Endothelial cell of umbilical vein (primary cell): ENCODE measurements at regions not wholly inside any gene's neighbourhood (a gene's known extent, or its start where the extent isn't known, plus 50 kb on each side); places are given as distances from the start of the nearest gene placed in this dataset.

Experiments
- BruUV-seq: library from RNA; stranded (reverse); fragments of 400-500 nt; replicated peaks from 2 replicates; lab custom pipeline; 2021; lab: Mats Ljungman, UMichigan
- CTCF ChIA-PET: fragments of 300-600, 350-600 bp; sonication (Branson Sonifier 250); formaldehyde crosslinking; loops from one replicate; lab custom pipeline; 2021; ENCODE audit warnings: antibody characterized with exemption, inconsistent platforms; lab: Charles Lee
- POLR2A ChIA-PET: fragments of 300-600, 350-600 bp; sonication (Branson Sonifier 250); formaldehyde crosslinking; loops from one replicate; lab custom pipeline; 2021; ENCODE audit warnings: antibody characterized with exemption, inconsistent platforms; lab: Charles Lee
- DNase-seq: peaks from one replicate; pipeline ENCODE4 v3.0.0-alpha.2; 2011; ENCODE audit warnings: low read depth, low spot score
- FAIRE-seq: peaks from 2 replicates; lab custom pipeline; 2011; peaks lifted over from hg19 to GRCh38; lab: Jason Lieb, UNC
- H2AFZ ChIP-seq: 2 replicates; pipeline ENCODE4 v1.6.0; 2012; ENCODE audit warnings: low read depth, low read length, control low read depth, inconsistent platforms
- H3K27ac ChIP-seq: 2 replicates; pipeline ENCODE4 v1.5.1; 2011; ENCODE audit warnings: low read depth, mild to moderate bottlenecking, control low read depth, low read length, moderate library complexity; ENCODE audit not compliant: insufficient read depth
- H3K27me3 ChIP-seq, 2 experiments: 2 replicates each; pipeline versions ENCODE4 v1.6.0 to v1.6.1; 2011; ENCODE audit warnings: low read length in 2 of 2, mixed read lengths in 1 of 2; ENCODE audit not compliant: control insufficient read depth in 2 of 2, insufficient read depth in 2 of 2
- H3K36me3 ChIP-seq, 2 experiments: 2 replicates in 1 of 2; 3 replicates in 1 of 2; pipeline ENCODE4 v1.5.1; 2011; ENCODE audit warnings: low read length in 2 of 2, mild to moderate bottlenecking in 1 of 2, moderate library complexity in 1 of 2; ENCODE audit not compliant: control insufficient read depth in 2 of 2, insufficient read depth in 2 of 2; ENCODE audit errors: extremely low read depth in 1 of 2
- H3K4me1 ChIP-seq: 3 replicates; pipeline ENCODE4 v1.5.1; 2011; ENCODE audit warnings: mild to moderate bottlenecking, low read length; ENCODE audit not compliant: control insufficient read depth, insufficient read depth; ENCODE audit errors: extremely low read depth
- H3K4me2 ChIP-seq: 2 replicates; pipeline ENCODE4 v1.6.1; 2011; ENCODE audit warnings: low read length, control low read depth, mixed read lengths; ENCODE audit not compliant: insufficient read depth
- H3K4me3 ChIP-seq, 3 experiments: fragments of 200-600 bp in 1 of 3; sonication (generic), shearing (Covaris generic) in 1 of 3; replicated peaks in 1 of 3; 2 replicates each; pipeline ENCODE4 v1.5.1; 2011 to 2016; ENCODE audit warnings: control low read depth in 3 of 3, low read length in 3 of 3, mild to moderate bottlenecking in 2 of 3, inconsistent platforms in 1 of 3, low read depth in 1 of 3, moderate library complexity in 1 of 3; ENCODE audit not compliant: insufficient read depth in 1 of 3
- H3K79me2 ChIP-seq: 2 replicates; pipeline ENCODE4 v1.6.0; 2012; ENCODE audit warnings: low read length, inconsistent platforms; ENCODE audit not compliant: control insufficient read depth, insufficient read depth
- H3K9ac ChIP-seq: replicated peaks from 2 replicates; pipeline ENCODE3; 2011; ENCODE audit warnings: low read length, control low read depth; ENCODE audit not compliant: insufficient read depth; ENCODE audit errors: extremely low read depth
- H3K9me1 ChIP-seq: replicated peaks from 3 replicates; pipeline ENCODE4 v1.6.0; 2011; ENCODE audit warnings: mild to moderate bottlenecking, low read length; ENCODE audit not compliant: control insufficient read depth, insufficient read depth; ENCODE audit errors: extremely low read depth
- H3K9me3 ChIP-seq: replicated peaks from 2 replicates; pipeline ENCODE4 v1.5.1; 2012; ENCODE audit warnings: low read length, inconsistent platforms; ENCODE audit not compliant: control insufficient read depth, insufficient read depth
- H4K20me1 ChIP-seq: replicated peaks from 2 replicates; pipeline ENCODE3; 2011; ENCODE audit warnings: mild to moderate bottlenecking, low read length; ENCODE audit not compliant: control insufficient read depth, insufficient read depth; ENCODE audit errors: extremely low read depth
- CTCF ChIP-seq, 2 donors: IDR thresholded peaks; 1 replicate in 1 of 2; 2 replicates in 1 of 2; pipeline ENCODE4 v1.5.1; 2011; ENCODE audit warnings: low read length in 2 of 2, mild to moderate bottlenecking in 2 of 2, moderate library complexity in 2 of 2, control low read depth in 1 of 2, inconsistent platforms in 1 of 2, low read depth in 1 of 2; ENCODE audit not compliant: insufficient read depth in 1 of 2; ENCODE audit errors: extremely low read depth in 1 of 2
- EZH2 ChIP-seq: IDR thresholded peaks from 2 replicates; pipeline ENCODE4 v1.6.1; 2012; ENCODE audit warnings: borderline replicate concordance, low read depth, mild to moderate bottlenecking, moderate library complexity, low read length, inconsistent platforms; ENCODE audit not compliant: severe bottlenecking
- FOS ChIP-seq: IDR thresholded peaks from 2 replicates; pipeline ENCODE4 v1.6.1; 2011; ENCODE audit warnings: mild to moderate bottlenecking, low read length, moderate library complexity, borderline replicate concordance; ENCODE audit not compliant: insufficient read depth
- GATA2 ChIP-seq: IDR thresholded peaks from 2 replicates; pipeline ENCODE4 v1.7.0; 2011; ENCODE audit warnings: low read depth, mild to moderate bottlenecking, moderate library complexity, mixed read lengths, low read length; ENCODE audit not compliant: insufficient read length, insufficient read depth
- JUN ChIP-seq: IDR thresholded peaks from 2 replicates; pipeline ENCODE4 v1.6.1; 2011; ENCODE audit warnings: borderline replicate concordance, low read depth; ENCODE audit not compliant: insufficient read length, insufficient read depth
- MAX ChIP-seq: IDR thresholded peaks from 2 replicates; pipeline ENCODE4 v1.6.1; 2011; ENCODE audit not compliant: insufficient read depth, insufficient read length
- MYC ChIP-seq: IDR thresholded peaks from one replicate; pipeline ENCODE4 v1.6.1; 2011; ENCODE audit warnings: mild to moderate bottlenecking, low read depth, low read length
- POLR2A ChIP-seq: IDR thresholded peaks from 2 replicates; pipeline ENCODE4 v1.6.1; 2012; ENCODE audit warnings: low read depth, mild to moderate bottlenecking, control low read depth, low read length
- POLR2AphosphoS5 ChIP-seq: IDR thresholded peaks from 2 replicates; pipeline ENCODE4 v1.6.1; 2012; ENCODE audit warnings: low read depth, mild to moderate bottlenecking, control low read depth, low read length, moderate library complexity; ENCODE audit not compliant: insufficient read depth
- dilution Hi-C: fragments of 300-500 bp; cut with MboI; formaldehyde crosslinking; loops from one replicate; pipeline ENCODE4 v1.15.0; 2019; ENCODE audit warnings: low sequenced_read_pairs; ENCODE audit not compliant: extremely low pct_ligation_motif_present
- intact Hi-C: fragments of 100-400 bp; cut with micrococcal nuclease; formaldehyde crosslinking; loops from one replicate; pipeline ENCODE4 v1.10.0; 2022

- CTCF ChIA-PET = interaction anchor here (0.6 to 0.9 kb wide), 2 partner anchors 18 to 23 kb away, joined by 3 read pairs; no protein-coding TSS in a partner anchor
- Histone ChIP-seq H3K27ac (no peak overlapping the region), H3K36me3 (no peaks in the 10 kb centered on the region), H3K9me3 (no peaks in the 10 kb centered on the region), H3K9me1 (no peaks in the 10 kb centered on the region), H3K4me1 (no peaks in the 10 kb centered on the region), H3K4me3 (no peak overlapping the region), H3K9ac (no peak overlapping the region), H4K20me1 (no peaks in the 10 kb centered on the region), H3K4me2 (no peak overlapping the region), H2AFZ (no peak overlapping the region), H3K79me2 (no peaks in the 10 kb centered on the region), H3K27me3 (no peaks in the 10 kb centered on the region)
- no peak for DNase-seq
- no peak for TF ChIP-seq CTCF (IDR thresholded peaks at IDR 0.05; ENCODE audit: extremely low read depth in 1 of 2, insufficient read depth in 1 of 2, low read depth in 1 of 2, low read length in 2 of 2)
- no peak for TF ChIP-seq POLR2A
- TF ChIP-seq MAX = no peak
- no peak for TF ChIP-seq POLR2AphosphoS5
- TF ChIP-seq MYC = no peak
- no peak for TF ChIP-seq FOS
- TF ChIP-seq JUN = no peak
- TF ChIP-seq EZH2 = no peak
- no peak for TF ChIP-seq GATA2
- dilution Hi-C loops (no loop called here), intact Hi-C loops (no loop called here)
- no TSS peak for BruUV-seq
- POLR2A ChIA-PET = no interaction called here
- no peak for FAIRE-seq
These were observed 272.1 kb downstream of the SP3 start for GRCh38 chr2:173693044-173693589.
